ENCODE measurements at regions not wholly inside any gene's neighbourhood (a gene's known extent, or its start where the extent isn't known, plus 50 kb on each side); places are given as distances from the start of the nearest gene placed in this dataset.
"Not testable (repeated sequence)": the region's sequence is repeated elsewhere in the genome, so short reads cannot be mapped to it uniquely, and the experiment has no call there.

DNA sequence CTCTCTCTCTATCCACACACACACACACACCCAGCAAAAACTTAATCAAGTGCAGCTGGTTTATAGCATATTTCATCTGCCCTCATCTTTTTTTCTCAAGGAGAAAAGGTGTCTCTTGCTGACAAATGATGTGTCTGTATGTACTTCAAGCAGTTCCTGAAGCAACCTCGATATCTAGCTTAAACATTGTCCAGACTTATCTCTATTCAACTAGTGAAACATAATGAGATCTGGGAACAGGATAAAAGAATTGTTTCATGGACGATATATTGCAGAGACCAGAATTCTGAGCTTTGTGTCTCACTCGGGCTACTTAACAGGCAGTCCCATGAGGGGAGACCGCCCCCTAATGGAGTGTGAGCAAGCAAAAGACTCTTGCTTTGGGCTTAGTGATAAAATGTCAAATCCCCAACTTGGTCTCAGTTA, 929.2 kb upstream of the SOX11 start:
- DNase-seq = no peak

DNA sequence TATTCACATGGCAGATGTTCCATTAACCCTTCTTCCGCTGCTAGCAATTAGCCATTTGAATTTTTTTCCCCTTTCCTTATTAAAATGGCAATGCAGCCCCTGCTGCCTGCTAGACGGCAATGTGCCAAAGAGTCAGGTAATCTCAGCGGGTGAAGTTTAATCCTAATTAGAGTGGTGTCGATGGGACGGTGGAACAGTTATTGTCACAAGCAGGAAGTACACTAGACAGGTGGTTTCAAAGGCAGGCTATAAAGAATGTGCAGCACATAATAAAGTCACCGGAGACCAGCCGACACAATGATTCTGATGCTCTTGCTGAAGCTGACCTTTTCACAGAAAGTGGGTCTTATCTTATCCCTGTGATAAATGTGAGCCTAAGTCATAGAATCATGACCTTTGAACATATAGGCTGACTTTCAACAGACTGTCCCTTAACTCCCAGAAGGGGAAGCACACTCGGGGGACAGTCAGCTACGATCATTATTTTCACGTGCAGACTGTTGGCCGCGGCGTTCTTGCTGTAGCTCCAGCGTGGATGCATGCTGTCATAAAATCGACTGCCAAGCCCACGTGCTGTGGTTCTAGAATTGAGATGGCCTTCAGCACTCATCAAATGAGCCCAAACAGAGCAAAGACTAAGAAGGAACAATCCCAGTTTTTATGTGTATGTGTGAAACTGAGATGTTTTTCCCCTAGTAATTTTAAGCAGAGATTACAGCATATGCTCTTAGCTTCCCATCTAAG, 926.2 kb upstream of the SOX11 start:
- DNase-seq = no peak

DNA sequence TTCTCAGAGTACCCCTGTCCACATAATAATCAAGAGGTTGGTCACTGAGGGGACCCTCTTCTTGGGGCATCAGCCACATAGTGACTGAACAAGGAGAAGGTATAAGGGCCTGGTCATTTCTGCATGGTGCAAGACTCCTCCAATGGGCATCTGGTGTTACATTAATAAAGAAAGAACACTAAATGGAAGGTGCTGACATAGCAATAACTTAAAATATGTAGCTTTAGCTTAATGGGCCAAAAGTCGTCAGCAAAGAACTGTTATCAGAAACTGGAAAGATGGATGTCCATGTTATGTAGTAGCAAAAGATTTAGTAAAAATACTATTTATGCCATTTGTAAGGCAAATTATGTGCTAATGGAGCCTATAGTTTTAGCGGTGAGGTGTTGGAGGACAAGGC, 916.5 kb upstream of the SOX11 start:
- no peak for DNase-seq

DNA sequence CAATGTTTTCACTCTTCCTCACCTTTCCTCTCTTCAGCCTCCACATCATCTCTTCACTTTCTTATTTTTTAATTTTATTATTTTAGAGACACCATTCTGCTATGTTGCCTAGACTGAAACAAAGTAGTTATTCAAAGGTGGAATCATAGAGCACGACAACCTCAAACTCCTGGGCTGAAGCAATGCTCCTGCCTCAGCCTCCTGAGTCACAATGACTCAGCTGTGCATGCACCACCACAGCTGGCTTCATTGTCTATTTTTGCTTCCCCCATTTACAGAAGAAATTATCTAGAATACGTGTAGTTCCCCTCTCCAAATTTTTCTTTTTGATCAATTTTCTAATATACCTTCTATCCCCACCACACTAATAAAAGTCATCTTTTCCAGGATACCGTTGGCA, 911.5 kb upstream of the SOX11 start:
- no peak for DNase-seq

DNA sequence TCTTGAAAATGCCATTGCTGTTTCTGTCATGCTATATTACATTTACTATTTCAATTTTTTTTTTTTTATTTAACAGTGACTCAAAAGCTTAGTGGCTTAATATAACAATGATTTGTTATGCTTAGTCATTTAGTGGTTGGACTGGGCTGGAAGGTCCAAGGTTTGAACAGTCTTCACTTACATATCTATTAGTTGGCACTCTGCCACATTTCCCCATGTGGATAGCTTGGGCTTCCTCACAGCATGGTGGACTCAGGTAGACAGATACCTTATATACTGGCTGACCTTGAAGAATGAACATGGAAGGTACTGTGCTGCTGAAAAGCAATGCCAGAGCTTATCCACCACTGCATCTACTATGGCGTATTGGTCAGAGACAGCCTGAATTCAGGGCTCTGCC, 909.5 kb upstream of the SOX11 start:
- no peak for DNase-seq

DNA sequence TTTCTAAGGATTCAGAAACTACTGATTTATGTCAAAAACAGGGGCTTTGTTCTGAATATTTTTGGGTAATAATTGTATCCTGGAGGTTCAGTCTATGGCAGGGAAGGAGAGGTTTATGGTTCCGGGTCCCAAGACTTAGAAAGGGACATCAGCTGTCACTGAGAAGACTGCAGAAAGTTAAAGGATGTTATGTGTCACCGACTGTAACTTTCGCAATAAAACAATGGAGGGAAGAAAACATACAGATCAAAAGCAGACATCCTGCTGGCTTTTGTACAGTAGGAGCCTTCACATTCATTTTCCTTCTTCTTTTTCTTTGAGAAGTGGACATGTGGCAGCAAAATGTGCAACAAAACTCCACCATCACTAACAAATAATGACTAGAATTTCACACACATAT, 900.7 kb upstream of the SOX11 start:
- DNase-seq = no peak

DNA sequence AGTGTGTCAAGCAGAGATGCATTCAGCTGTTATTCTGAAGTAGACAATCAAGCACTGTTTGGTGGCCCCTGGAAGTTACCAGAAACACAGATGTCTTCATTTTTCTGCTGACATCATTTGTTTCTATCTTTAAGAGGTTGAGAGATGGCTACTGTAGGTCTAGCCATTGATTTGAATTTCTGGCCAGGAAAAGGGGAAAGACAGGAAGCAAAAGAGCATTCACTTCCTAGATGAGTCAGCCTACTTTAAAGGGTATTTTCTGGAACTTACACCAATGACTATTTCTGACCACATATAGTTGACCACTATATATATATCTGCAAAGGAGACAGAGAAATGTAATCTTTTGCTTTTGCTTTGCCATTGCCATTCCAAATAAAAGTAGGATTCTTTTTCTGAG, 900.1 kb upstream of the SOX11 start:
- DNase-seq = no peak

DNA sequence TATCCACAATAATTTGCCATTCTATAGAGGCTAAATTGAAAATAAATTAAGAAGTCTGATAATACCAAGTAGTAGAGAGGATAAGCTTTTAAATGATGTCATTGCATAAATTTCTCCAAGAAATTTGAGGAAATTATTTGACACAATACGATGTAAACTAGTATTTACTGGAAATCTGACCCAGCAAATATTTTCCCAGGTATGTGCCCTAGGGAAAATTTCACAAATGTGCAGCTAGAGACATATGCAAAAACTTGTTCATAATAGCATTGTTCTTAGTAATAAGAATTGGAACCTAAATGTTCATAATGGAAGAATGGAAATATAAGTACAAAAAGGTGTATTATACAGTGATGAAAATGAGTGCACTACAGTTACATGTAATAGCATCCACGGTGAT, 888.8 kb upstream of the SOX11 start:
- no peak for DNase-seq

DNA sequence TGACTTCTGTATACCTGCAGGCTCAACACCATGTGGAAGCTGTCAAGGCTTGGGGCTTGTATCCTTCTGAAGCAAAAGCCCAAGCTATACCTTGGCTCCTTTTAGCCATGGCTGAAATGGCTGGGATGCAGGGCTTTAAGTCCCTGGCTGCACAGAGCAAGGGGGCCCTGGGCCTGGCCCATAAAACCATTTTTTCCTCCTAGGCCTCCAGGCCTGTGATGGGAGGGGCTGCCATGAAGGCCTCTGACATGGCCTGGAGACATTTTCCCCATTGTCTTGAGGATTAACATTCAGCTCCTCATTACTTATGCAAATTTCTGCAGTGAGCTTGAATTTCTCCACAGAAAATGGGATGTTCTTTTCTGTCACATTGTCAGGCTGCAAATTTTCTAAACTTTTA, 878.0 kb upstream of the SOX11 start:
- DNase-seq = not testable (repeated sequence)

DNA sequence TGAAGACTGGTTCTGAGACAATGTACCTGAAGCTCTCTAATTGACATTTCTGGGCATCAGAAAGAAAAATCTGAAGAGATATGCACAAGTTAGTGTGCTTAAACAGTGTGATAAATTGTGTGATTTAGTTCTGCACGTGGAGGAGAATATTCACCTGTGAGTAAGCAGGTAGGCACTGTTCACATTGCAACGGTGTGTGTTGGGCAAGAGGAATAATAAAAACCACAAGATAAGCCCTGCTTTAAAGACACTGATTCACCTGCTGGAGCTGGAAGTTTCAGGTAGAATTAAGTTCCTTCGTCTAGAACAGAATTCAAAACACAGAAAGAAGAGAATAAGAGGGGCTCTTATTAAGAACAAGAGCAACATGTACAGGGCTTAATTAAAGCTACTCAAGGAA, 864.3 kb upstream of the SOX11 start:
- DNase-seq = no peak

DNA sequence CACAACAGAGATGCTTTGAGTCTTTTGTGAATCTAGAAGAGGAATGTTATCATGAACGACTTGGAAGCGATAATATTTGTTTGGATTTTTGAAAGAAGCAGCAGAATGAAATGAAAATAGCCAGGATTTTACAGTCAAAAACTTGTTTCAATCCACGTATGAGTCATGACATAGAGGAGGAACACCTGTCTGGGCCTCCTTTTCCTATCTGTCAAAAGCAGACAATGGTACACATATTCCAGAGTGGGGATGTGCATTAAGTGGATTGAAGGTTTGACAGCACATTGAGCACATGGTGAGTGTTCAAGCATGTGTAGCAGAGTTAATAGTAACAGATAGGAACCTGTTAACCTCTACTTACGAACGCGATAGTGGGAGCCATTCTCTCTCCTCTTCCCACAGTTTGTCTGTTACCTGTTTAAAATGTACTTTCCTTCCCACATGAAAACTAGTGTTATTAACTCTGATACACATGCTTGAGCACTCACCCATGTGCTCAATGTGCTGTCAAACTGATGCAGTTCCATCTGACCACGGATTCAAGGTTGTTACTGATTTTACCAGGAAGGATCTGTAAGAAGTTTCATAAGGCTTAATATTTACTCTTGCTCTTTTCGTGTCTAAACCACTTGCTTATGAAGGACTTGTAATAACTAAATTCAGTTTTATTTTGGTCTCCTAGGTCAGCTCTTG, 863.4 kb upstream of the SOX11 start:
- DNase-seq = no peak

DNA sequence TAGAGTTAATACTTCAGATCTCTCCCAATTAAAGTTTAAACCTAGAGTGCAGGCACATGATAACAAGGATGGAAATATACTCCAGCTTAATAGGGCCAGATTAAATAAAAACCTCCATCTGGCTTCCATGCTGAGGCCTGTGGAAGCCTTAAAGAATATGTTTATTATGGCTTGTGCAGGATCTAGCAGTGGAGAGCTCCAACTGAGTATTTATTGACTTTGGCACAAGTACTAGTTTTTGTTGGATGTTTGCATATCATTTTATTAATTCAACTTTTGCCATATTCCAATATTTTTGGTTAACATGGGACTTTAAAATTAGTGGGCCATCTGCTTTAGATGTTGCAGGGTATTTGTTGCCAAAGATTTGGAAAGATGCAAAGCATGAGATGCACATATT, 860.4 kb upstream of the SOX11 start:
- no peak for DNase-seq

DNA sequence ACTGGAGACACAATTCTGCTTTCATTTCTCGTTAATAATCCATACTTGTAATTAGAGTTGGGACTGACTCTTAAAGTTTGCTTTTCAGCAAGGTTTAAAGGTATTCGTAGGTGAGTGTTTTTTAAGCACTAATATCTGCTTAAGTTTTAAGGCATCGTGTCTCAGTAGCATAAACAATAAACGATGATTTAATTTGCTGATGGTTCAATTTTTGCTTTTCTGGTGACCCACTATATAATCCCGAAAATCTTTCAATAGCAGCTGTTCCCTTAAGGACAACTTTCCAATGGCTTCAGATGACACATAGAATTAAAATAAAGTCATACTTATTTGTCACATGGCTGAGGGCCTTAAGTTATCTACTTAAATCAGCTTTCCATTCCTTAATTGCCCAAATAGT, 859.5 kb upstream of the SOX11 start:
- DNase-seq = no peak

DNA sequence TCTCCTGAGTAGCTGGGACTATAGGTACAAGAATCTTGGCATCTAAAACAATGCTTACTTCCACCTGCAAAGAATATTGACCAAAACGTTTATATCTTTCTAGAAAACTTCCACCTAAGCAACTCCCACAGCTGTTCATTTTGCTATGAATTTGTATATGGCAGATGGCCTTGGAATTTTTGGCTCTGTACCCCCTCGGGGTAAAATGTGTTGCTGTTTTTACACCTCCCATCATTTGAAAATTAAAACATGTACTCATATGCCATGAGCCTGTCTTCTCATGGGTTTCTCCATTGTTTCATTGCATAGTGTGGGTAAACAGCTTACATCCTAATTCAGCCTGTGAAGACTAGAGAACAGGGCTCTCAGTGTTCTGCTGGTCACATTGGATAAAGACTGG, 853.6 kb upstream of the SOX11 start:
- no peak for DNase-seq

DNA sequence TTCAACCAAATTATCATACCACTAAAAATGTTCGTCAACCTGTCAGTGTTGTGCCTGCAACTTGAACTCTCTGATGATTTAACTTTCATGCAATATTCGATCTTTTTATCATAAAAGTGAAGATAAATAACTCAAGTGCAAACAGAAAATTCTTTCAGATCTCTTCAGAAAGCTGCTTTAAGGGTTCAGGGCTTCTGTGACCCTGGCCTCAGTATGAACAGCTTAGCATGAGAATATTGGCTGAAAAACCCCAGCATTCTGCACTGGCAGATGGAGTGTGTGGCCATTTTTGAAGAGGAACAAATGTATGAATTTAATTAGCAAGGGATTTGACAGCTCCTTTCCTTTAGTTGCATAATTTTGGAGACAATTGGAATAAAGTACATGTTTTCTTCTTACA, 851.4 kb upstream of the SOX11 start:
- DNase-seq = no peak

DNA sequence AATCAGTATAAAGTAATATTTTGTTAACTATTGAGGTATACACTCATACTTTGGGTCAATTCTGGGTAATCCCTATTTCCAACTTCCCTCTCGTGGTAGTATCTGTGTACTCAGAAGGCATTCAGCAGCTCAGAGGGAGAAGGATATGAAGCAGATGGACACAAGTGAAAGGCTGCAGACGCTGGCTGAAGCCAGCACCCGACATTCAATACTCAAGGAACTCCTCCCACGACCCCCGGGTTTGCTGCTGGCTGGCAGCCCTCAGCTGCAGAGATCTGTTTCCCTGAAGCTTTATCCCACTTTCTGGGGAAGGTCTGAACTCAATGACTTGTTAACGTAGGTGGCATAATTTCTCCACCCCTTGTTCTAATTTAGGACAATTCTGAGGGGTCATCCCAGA, 847.3 kb upstream of the SOX11 start:
- DNase-seq = no peak

DNA sequence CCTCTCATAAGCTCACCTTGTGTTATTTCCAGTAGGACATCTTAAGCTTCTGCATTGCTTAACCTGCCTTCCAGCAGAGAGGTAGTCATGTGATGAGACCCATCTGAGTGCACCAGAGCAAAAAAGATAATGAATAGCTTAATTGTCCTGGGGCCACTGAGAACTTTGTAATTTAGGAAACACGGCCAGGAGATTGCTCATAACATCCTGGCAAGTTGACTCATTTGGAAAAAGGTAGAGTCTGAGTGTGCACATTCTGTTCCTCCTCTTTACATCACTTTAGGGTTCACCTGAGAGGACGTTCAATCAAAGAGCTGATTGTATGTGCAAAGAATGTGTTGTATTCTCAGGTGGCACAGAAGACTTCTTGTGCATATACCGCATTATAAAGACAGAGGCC, 830.2 kb upstream of the SOX11 start:
- no peak for DNase-seq

DNA sequence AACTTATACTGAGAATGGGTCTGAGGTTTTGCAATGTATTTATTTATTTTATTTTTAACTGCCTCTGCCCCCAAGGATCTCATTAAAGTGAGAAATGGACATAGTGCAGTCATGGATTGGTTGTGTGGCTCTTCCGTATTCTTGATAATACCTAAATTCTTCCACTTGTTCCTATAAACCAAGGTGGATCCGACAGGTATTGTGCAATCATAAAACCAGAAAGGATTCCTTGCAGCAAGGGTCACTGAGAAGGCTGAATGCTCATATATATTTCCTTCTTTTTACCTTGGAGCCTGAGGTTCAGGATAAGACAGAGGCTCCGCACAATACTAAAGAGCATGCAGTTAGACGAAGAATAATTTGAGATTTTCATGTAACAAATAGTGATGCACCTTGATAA, 826.0 kb upstream of the SOX11 start:
- no peak for DNase-seq

DNA sequence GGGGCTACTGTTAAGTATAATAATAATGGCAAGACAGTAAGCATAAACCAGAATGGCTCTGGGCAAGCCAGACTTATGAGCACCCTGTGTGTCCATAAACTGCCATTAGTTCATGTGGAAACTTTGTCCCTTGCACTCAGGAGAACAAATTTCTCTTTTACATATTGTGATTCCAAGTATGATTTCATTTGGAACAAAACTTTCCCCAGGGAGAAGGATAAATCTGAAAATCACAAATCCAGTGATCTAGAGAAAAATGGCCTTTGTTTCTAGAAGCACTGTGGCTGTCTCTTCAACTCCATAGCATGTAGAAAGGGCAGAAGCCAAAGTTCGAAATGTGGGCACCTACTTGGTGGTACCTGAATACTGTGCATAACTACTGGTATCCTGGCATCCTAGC, 823.7 kb upstream of the SOX11 start:
- DNase-seq = no peak

DNA sequence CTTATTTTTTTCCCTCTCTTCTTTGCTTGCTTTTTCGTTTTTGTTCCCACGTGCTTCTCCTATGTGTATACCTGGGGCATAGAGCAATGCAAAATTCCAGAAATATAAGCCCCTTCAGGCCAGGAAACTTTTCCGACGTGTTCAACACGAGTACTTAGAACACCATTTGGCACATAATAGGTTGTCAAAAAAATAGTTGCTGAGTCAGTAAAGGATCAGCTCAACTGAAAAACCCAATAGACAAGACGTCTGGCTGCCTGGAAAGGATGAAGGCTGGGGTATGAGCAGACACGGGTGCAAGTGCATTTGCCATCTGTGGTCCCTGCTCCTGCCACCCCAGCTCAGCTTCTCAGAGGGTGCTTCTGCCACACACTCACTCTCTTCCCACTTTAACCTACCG, 823.0 kb upstream of the SOX11 start:
- no peak for DNase-seq

DNA sequence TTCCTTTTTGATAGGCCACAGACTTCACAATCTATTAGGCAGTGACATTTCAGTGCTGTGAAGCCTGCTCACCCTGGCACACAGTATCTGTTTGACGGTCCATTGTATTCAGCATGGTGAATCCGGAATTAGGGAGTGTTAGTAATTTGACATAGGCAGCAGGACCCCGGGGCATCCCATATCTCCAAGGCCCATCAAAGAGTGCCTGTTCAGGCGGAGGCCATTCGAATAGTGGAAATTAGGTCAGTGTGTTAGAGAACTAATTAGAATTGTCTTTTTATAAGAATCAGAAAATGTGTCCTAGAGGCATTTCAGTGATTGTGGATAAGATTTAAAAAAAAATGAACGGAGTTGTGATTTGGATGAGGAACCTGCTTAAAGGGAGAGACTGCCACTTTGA, 818.8 kb upstream of the SOX11 start:
- no peak for DNase-seq

DNA sequence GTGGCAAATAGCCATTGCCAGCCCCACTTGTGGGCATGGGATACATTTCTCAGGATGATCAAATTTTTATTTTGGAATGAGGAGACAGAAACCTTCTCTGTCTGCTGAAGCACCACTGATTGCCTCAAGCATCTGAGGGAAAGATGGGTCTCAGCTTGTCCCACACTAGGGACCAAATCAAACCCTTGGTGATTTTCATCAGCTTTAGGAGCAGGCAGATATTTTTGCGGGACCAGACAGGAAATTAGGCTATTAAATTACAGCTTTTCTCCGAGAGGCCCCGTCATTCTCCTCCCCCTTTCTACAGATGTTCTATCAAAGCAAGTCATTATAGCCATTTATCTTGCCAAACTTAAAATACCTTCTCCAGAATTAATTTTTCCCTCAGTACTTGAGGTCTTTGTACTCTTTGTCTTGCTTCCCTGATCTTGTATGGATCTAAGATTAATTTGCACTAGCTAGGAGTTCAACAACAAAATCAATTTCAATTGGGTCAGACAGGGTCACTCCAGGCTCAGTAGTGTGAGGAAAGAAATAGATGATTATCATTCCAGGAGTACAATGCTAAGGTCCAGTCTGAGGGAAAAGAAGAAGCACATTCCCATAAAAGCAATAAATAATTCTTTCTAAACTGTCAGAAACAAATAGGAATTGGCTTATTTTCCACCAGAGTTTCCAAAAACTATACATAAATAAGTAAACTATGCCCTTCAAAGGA, 818.1 kb upstream of the SOX11 start:
- no peak for DNase-seq

DNA sequence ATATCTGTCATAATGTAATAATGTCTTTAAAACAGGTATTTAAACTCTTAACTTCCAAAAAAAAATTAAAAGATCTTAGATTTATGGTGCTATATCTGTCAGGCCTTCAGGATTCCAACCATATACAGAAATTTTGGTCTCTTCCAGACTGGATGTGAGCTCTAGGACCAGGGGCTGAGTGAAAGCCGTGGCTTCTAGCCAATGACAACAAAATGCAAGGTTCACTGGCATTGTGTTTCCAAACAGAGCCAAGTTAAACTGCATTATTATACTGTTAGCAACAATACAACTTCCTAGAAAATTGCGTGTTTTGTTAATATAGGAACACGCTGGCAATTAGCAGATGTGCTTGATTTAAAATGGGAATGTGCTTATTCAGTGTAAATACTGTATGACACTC, 809.8 kb upstream of the SOX11 start:
- DNase-seq = no peak

DNA sequence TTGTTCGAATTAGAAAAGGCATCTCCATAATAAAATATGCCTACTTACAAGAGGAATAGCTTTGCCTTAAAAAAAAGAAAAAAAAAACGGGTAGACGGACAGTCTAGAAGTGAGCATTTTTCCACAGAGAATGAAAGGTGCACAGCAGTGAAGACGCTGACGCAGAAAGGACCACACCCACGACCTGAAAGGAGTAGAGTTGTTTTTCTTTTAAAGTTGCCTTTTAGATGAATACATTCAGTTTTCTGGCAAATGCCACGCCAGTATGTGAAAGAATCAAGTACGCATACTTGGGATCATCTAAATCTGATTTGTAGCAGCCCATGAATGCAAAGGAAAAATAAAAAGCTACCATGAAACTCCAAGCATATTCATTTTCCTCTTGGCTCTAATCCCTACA, 809.2 kb upstream of the SOX11 start:
- DNase-seq = no peak

All from activated effector memory CD4-positive, alpha-beta T cell treated with anti-CD3 and anti-CD28 coated beads, Interleukin-2, amount 50 U/mL, for 16 hours (primary cell).